ENCODE measurements at regions not wholly inside any gene's neighbourhood (a gene's known extent, or its start where the extent isn't known, plus 50 kb on each side); places are given as distances from the start of the nearest gene placed in this dataset.
"Not testable (repeated sequence)": the region's sequence is repeated elsewhere in the genome, so short reads cannot be mapped to it uniquely, and the experiment has no call there.

DNA sequence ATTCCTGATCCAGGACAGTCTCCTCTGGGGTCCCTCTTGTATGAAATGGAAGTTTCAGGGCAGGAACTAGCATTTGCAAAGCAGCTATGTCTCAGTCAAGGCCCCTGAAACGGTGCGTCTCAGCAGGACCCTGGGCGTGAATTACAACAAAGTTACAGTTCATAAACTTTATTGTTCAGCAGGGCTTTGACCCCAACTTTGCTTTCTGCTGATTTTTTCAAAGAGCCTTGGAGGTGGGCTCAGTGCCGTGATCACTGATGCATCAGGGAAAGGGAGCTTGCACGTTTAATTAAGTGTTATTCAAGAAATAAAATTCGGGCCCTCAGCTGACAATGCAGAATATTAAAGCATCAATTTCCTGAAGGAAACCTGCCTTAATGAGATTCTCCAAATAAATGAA lies 260.1 kb upstream of the C16orf82 start:
- DNase-seq: no peak

DNA sequence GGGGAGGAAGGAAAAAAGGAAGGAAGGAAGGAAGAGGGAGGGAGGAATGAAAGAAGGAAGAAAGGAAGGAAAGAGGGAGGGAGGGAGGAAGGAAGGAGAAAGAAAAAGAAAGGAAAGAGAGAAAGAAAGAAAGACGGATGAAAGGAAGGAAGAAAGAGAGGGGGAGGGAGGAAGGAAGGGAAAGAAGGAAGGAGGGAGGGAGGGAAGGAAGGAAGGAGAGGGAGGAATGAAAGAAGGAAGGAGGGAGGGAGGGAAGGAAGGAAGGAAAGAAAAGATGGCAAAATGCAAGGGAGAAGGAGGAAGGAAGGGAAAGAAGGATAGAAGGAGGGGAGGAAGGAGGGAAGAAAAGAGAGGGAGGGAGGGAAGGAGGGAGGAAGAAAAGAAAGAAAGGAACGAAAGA lies 257.3 kb upstream of the C16orf82 start:
- DNase-seq: no peak

DNA sequence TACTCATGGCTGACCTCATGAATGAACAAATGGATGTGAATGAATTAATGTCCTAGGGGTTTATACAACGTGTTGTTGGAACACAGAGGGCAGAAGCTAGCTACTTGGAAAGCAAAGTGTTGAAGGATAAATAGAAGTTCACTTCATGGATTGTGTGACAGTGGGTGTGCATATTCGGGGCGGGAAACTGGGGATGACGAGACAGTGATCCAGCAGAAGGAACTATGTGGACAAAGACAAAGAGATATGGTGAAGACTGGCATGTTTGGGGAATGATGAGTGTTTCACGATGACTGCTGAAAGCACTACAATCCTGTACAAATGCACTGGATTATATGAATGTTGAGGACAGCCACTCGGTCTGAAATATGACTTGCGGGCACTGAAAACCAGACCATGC lies 250.5 kb upstream of the C16orf82 start:
- DNase-seq: no peak

GRCh38 chr16:26816885-26817571 lies 249.7 kb upstream of the C16orf82 start:
- DNase-seq: no peak

GRCh38 chr16:26818393-26818792 lies 248.3 kb upstream of the C16orf82 start:
- no peak for DNase-seq

DNA sequence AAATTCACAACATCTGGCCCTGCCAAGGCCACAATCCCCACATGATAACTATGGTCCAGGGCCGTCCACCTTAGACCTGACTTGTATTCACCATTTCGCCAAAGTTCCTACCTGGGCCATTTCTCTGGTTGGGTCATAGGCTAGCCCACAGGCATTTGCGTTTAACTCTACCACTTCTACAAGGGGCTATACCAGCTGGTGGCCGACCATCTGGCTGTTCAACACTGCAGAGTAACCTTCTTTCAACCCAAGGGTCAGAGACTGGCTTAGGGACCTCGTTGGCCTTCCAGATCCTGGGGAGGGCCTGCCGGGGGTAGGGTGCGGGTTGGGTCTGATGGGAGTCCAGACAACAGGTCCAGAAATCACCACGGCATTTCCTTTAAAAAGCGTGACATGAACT lies 242.3 kb upstream of the C16orf82 start:
- DNase-seq: no peak

- no peak for DNase-seq
These were observed 240.2 kb upstream of the C16orf82 start for GRCh38 chr16:26826500-26826899.

GRCh38 chr16:26827386-26827785 lies 239.3 kb upstream of the C16orf82 start:
- no peak for DNase-seq

GRCh38 chr16:26830428-26831127 lies 236.1 kb upstream of the C16orf82 start:
- DNase-seq: no peak

- DNase-seq: not testable (repeated sequence)
These were observed 230.6 kb upstream of the C16orf82 start for GRCh38 chr16:26836114-26836513.

GRCh38 chr16:26838931-26839330 lies 227.8 kb upstream of the C16orf82 start:
- no peak for DNase-seq

DNA sequence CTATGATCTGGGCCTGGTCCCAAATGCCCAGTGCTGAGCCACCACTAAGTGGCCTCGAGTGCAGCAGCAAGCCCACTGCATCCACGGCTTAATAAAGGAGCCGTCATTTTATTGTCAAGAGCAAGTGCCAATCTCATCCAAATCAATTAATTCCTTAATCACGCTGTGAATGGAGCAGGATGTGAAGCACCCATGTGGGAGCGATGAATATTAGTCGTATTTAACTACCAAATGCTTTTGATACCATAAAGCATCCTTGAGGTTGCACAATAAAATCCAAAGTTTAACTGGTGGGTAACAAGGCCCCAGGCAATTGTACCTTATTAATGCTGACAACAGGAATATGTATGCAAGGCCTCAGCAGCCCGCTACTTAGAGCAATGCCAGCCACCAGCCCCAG lies 226.0 kb upstream of the C16orf82 start:
- no peak for DNase-seq

DNA sequence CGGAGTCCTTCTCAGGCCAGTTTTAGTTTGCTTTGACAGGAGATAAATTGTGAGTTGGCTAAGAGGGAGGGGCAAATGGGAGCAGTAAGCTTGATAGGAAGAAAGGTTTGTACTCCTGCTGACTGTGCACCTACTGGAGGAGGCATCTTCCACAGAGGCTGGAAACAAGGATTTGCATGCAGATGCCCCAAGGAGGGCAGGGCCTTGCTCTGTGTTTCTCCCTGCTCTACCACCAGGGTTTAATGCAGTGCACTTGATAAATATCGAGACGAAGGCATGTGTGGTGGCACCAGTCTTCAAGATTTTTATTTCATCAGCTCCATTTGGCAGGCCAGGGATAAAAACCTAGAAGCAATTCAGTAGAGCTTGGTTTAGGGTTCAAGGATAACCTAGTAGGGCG lies 210.5 kb upstream of the C16orf82 start:
- DNase-seq: no peak

GRCh38 chr16:26856791-26857190 lies 209.9 kb upstream of the C16orf82 start:
- no peak for DNase-seq

DNA sequence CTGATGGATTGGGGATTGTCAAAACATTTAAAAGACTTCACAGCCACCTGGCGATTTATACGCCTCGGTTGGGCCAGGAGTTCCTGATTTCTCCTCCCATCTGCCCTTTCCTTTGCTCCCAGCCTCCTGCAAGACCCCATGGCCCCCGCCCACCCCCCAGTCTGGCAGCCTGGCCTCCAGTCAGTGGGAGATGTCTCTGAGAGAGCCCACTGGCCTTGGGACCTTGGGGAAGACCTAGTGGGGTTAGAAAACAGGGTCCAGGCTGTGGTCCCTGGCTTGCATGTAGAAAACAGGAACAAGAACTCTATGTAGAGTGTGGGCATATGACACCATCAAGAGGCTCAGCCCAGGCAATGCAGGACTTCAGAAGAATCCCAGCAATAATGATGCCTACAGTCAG lies 209.4 kb upstream of the C16orf82 start:
- no peak for DNase-seq

DNA sequence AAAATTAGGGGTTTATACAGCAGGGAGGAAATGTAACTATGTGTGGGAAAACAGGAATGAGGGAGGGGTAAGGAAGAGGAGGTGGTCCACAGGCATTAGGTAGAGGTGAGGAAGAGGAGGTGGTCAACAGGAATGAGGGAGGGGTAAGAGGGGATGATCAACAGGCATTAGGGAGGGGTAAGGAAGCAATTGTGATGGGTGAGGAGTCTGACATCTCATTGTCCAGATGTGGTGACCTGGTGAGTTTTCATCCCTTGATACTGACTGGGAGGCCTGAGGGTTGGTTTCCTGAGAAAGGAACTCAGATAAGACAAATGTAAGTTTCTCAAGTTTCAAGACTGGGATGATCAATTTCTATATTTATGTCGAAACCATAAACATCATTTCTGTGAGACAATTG lies 206.2 kb upstream of the C16orf82 start:
- DNase-seq: no peak

- DNase-seq: no peak
These were observed 202.8 kb upstream of the C16orf82 start for GRCh38 chr16:26863931-26864330.

- DNase-seq: not testable (repeated sequence)
These were observed 192.4 kb upstream of the C16orf82 start for GRCh38 chr16:26874318-26874717.

GRCh38 chr16:26877421-26877820 lies 189.3 kb upstream of the C16orf82 start:
- no peak for DNase-seq

- DNase-seq: no peak
These were observed 181.1 kb upstream of the C16orf82 start for GRCh38 chr16:26885674-26886073.

DNA sequence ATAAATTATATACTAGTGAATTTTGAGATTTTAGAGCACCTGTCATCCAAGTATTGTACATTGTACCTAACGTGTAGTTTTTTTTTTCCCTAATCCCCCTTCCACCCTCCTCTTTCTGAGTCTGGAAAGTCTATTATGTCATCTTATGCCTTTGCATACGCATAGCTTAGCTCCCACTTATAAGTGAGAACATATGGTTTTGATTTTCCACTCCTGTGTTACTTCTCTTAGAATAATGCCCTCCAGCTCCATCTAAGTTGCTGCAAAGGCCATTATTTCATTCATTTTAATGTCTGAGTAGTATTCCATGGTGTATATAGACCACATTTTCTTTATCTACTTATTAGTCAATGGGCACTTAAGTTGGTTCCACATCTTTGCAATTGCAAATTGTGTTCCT lies 177.0 kb upstream of the C16orf82 start:
- DNase-seq: no peak

GRCh38 chr16:26898200-26898599 lies 168.5 kb upstream of the C16orf82 start:
- DNase-seq: no peak

DNA sequence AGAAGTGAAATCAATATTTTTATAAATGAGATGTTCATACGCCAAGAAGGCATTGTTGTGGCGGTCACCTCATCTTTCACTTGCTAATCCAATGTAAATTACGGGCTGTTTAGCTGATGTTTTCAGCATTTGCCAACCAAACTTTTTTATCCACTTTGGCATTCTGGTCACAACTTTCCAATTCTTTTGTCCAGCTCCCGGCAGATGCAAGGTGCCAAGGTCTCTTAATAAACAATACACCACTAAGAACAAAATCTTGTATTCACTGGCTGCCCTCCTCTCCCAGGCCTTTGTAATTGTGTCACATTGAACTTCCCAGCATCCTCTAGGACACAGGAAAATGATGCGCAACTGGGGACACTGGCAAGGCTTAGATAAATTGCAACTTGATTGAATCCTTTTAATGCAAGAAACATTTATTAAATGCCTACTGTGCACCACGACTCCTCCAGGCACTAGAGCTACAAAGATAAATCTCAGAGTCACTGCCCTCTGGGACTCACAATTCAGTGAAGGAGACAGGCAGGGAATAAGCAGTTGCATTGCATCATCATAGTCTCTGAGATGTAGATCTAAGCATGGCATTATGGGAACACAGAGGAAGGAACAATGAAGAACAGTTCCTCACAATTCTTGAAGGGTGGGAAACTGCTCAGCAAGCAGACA lies 165.4 kb upstream of the C16orf82 start:
- no peak for DNase-seq

- DNase-seq: no peak
These were observed 164.7 kb upstream of the C16orf82 start for GRCh38 chr16:26901983-26902382.
